ENCODE measurements at regions not wholly inside any gene's neighbourhood (a gene's known extent, or its start where the extent isn't known, plus 50 kb on each side); places are given as distances from the start of the nearest gene placed in this dataset.
"Not testable (repeated sequence)": the region's sequence is repeated elsewhere in the genome, so short reads cannot be mapped to it uniquely, and the experiment has no call there.

- DNase-seq (ENCODE audit: low read depth in 2 of 2) = no peak
Observed at GRCh38 chr6:114936080-114936479, 593.3 kb upstream of the HS3ST5 start.

GRCh38 chr6:114934079-114934478 is 591.3 kb upstream of the HS3ST5 start:
- no peak for DNase-seq (ENCODE audit: low read depth in 2 of 2)

- DNase-seq (ENCODE audit: low read depth in 2 of 2) = not testable (repeated sequence)
Observed at GRCh38 chr6:114928731-114929130, 585.9 kb upstream of the HS3ST5 start.

- no peak for DNase-seq (ENCODE audit: low read depth in 2 of 2)
Observed at GRCh38 chr6:114906096-114906495, 563.3 kb upstream of the HS3ST5 start.

DNA sequence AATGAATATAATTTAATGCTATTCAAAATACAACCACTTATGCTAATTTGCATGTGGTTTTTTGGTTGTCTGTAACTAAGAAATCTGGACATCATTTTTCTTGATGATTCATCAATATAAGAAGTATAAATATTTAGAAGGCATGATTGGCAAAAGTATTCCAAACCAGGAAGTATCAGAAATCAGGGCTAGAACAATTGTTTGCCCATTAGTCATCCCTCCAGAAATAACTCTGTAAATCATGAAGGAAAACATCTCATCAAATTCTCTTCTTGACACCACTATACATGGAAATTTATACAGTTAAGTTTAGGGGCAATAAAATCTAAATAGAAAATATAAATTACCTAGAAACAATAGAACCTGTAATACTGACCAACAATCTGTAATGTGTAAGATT is 554.7 kb upstream of the HS3ST5 start:
- DNase-seq (ENCODE audit: low read depth in 2 of 2) = no peak

DNA sequence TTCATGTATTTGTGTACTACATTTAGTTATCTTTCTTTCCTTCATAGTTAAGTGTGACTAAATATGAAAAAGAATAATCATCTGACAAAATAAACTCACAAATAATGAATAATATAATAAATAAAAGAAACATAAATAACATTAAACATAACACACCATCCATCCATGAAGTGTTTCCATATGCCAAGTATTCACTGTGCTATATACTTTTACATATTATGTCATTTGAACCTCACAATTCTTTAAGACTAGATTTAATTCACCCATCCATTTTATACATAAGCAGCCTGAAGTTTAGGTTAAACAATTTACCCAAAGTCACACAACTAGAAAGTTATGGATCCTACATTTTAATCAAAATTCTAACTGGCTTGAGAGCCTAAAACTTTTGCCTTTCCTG is 549.4 kb upstream of the HS3ST5 start:
- DNase-seq (ENCODE audit: low read depth in 2 of 2) = no peak

- no peak for DNase-seq (ENCODE audit: low read depth in 2 of 2)
Observed at GRCh38 chr6:114888241-114888640, 545.4 kb upstream of the HS3ST5 start.

GRCh38 chr6:114886670-114887436 is 544.0 kb upstream of the HS3ST5 start:
- DNase-seq (ENCODE audit: low read depth in 2 of 2) = no peak

DNA sequence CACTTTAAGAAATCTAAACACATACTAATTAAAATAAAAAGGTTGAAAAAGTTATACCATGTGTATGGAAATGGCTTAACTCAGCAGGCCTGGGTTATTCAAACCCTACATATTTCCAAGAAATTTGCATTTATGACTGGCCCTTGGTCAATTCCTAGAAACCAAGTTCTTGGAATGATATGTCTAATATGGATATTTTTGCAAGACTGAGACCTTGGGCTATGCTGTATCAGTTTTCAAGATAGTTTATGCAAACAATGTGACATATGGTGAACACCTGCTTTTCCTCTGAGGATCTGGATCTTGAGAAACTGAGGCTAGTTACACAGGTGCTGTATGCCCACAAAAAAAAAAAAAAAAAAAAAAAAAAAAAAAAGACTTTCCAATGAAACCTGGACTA is 536.9 kb upstream of the HS3ST5 start:
- no peak for DNase-seq (ENCODE audit: low read depth in 2 of 2)

DNA sequence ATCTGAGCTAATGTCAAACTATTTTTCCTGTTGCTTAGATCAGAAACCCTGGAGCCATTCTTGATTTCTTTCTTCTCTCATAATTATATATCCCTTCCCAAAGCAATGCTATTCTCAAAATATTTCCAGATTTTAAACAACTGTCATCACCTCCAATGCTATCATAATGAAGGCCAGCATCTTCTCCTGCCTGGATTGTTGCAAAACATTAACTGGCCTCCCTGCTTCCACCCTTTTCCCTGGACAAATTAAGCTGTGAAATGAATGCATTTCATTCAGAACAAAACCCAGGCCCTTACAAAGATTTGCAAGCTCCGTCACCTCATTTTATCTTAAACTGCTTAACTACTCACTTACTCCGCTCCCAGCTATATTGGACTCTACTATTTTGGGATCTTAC is 535.3 kb upstream of the HS3ST5 start:
- no peak for DNase-seq (ENCODE audit: low read depth in 2 of 2)

DNA sequence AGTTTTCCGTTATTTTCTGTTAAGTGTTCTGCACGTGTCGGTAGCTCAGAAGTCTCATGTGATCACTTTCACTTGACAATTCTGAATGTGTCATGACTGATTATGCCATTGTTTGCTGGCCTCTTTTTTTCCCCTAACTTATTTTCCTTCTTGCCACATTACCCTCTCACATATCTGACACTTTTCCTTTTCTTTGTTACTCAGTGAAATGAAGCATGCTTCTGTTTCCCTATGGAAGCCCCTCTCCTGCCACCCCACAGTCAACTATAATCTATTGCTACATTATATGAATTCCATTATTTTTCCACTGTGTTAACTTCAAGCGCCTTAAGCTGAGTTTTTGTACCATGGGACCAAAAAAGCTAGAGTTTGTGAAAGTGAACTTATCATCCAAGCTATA is 531.6 kb upstream of the HS3ST5 start:
- no peak for DNase-seq (ENCODE audit: low read depth in 2 of 2)

DNA sequence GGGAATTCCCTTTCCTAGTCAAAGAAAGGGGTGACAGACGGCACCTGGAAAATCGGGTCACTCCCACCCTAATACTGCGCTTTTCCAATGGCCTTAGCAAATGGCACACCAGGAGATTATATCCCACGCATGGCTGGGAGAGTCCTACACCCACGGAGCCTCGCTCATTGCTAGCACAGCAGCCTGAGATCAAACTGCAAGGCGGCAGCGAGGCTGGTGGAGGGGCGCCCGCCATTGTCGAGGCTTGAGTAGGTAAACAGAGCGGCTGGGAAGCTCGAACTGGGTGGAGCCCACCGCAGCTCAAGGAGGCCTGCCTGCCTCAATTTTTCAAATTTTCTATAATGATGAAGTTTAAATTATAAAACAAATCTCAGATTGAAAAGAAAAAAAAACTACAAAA is 522.7 kb upstream of the HS3ST5 start:
- DNase-seq (ENCODE audit: low read depth in 2 of 2) = not testable (repeated sequence)

DNA sequence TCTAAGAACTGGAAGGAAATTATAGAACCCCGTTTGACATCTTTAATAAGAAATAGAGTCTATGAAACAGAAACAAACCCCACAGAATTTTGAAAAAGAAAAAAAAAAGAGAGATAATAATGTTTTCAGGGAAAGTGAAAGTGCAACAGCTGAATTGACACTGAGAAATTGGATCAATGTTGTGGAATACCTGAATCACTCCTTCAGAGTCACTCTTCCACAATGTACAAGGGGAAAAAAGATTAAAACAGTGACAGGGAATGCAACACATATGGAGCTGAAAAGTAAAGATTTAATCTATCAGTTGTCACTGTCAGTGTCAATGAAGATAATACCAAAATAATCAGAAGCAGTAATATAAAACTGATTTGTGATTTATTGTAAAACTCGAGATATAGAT is 520.8 kb upstream of the HS3ST5 start:
- no peak for DNase-seq (ENCODE audit: low read depth in 2 of 2)

DNA sequence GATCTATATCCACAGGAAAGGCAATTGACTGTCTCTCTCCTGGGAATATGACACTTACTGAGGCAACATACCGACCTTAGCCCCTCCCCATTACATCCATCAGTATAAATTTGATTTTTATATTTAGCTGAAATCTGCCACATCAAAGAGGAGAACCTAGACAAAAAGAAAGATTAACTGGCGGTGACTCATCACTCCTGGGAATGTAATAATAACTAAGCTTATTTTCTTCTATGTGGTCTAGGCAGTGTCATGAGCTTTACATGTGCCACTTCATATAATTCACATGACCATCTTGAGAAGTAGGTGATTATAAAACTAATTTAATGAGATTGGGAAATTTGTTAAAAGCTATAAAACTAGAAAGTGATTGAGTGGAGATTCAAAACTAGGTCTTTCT is 520.0 kb upstream of the HS3ST5 start:
- no peak for DNase-seq (ENCODE audit: low read depth in 2 of 2)

- no peak for DNase-seq (ENCODE audit: low read depth in 2 of 2)
Observed at GRCh38 chr6:114862064-114862463, 519.2 kb upstream of the HS3ST5 start.

DNA sequence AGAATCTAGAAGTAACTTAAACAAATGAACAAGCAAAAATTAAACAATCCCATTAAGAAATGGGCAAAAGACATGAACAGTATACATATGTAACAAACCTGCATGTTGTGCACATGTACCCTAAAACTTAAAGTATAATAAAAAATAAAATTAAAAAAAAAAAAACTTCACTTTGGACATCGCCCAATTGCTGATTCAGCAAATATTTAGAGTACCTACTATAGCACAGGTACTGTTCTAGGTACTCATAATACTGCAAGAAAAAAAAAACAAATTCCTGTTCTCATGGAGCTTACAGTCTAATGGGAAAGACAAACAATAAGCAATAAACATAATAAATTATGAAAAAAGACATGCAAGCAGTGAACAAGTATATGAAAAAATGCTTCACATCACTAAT is 501.5 kb upstream of the HS3ST5 start:
- DNase-seq (ENCODE audit: low read depth in 2 of 2) = no peak

GRCh38 chr6:114839019-114839418 is 496.2 kb upstream of the HS3ST5 start:
- no peak for DNase-seq (ENCODE audit: low read depth in 2 of 2)

DNA sequence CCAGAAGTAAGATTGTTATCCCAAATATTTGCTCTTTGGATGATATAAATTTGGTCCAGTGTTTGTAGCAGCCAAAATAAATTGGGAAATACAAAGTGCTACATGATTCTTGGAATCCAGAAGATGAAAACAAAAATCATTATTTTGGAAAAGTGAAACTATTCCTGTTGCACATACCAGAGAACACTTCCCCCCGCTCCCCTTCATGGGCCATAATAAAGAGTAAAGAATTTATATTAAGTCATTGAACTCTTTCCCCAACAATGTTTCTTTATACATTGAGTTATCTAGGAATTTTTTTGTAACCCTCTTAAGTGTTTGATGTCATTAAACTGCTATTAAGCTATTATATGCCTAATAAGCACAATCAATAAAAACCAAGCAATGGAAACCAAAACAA is 490.4 kb upstream of the HS3ST5 start:
- DNase-seq (ENCODE audit: low read depth in 2 of 2) = no peak

DNA sequence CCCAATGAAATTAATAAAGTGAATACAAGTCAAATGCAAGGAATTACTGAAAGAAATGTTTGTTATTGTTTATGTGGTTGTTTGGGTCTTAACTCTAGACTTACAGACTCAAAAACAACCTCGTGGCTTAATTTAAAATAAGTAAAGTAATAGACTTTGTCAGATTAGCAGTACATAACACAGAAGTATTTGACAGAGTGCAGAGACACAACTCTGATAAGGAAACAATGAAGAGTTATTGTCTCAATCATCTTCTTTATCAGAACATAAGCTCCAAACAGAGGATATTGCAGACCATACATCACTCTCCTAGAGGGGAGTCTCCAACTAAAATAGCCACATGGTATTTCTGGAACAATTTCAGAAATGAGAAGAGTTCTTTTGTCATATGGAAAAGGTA is 487.7 kb upstream of the HS3ST5 start:
- DNase-seq (ENCODE audit: low read depth in 2 of 2) = no peak

DNA sequence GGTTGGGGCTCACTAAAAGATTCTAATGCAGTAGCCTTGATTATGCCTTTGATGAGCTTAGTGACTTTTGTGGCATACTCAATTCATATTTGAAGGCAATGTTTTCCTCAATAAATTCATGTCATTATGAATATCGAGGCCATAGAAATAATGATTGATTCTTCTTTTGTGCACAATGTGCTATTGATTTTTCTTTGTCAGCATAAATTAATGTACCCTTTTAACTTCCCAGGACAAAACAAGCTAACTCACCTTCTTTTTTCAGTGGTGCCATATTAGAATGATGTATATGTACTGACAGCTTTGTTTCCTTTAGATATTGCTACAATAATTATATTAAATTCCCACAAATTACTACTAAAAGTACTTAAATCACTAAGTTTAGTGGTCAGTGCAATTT is 484.3 kb upstream of the HS3ST5 start:
- no peak for DNase-seq (ENCODE audit: low read depth in 2 of 2)

DNA sequence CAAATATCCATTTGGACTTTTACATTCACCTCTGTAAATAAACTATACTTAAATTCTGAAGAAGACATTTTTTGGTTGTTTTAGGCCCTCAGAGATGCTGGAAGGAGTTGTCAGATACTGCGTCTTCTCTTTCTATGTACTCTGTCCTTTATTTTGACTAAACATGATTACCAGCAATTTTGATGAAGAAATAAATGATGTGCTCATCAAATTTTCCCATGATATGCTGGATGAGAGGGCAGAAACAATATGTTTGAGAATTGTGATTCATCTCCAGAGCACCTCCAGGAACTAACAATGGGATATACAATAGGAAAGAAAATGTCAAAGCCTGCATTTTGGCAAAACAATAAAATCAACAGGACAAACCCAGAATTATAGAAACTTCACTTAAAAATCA is 481.6 kb upstream of the HS3ST5 start:
- no peak for DNase-seq (ENCODE audit: low read depth in 2 of 2)

GRCh38 chr6:114816678-114817077 is 473.9 kb upstream of the HS3ST5 start:
- DNase-seq (ENCODE audit: low read depth in 2 of 2) = no peak

- DNase-seq (ENCODE audit: low read depth in 2 of 2) = no peak
Observed at GRCh38 chr6:114810468-114810867, 467.6 kb upstream of the HS3ST5 start.

DNA sequence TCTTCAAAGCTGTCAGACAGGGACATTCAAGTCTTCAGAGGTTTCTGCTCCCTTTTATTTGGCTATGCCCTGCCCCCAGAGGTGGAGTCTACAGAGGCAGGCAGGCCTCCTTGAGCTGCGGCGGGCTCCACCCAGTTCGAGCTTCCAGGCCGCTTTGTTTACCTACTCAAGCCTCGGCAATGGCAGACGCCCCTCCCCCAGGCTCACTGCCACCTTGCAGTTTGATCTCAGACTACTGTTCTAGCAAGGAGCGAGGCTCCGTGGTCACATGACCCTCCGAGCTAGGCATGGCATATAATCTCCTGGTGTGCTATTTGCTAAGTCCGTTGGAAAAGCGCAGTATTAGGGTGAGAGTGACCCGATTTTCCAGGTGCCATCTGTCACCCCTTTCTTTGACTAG is 462.6 kb upstream of the HS3ST5 start:
- not testable (repeated sequence) for DNase-seq (ENCODE audit: low read depth in 2 of 2)
